ENCODE measurements at regions not wholly inside any gene's neighbourhood (a gene's known extent, or its start where the extent isn't known, plus 50 kb on each side); places are given as distances from the start of the nearest gene placed in this dataset.

- H3K4me1 ChIP-seq (ENCODE audit: low read length): no peaks in the 10 kb centered on the region
- no peaks in the 10 kb centered on the region for H4K20me1 ChIP-seq (ENCODE audit: insufficient read depth, low read length)
- no peaks in the 10 kb centered on the region for H3K9me2 ChIP-seq (replicated peaks; ENCODE audit: insufficient read depth, low read length)
- H3K79me2 ChIP-seq (ENCODE audit: low read length): no peaks in the 10 kb centered on the region
- H2AFZ ChIP-seq (ENCODE audit: low read length): no peak overlapping the region
- no peaks in the 10 kb centered on the region for H3K36me3 ChIP-seq (replicated peaks; ENCODE audit: insufficient read depth, low read length)
- no peak overlapping the region for H3K9ac ChIP-seq (ENCODE audit: low read length)
- H3K4me2 ChIP-seq (ENCODE audit: low read depth, low read length): no peak overlapping the region
- no peak overlapping the region for H3K4me3 ChIP-seq (ENCODE audit: low read length)
- no peak for DNase-seq
- TF ChIP-seq, protein P1, sequence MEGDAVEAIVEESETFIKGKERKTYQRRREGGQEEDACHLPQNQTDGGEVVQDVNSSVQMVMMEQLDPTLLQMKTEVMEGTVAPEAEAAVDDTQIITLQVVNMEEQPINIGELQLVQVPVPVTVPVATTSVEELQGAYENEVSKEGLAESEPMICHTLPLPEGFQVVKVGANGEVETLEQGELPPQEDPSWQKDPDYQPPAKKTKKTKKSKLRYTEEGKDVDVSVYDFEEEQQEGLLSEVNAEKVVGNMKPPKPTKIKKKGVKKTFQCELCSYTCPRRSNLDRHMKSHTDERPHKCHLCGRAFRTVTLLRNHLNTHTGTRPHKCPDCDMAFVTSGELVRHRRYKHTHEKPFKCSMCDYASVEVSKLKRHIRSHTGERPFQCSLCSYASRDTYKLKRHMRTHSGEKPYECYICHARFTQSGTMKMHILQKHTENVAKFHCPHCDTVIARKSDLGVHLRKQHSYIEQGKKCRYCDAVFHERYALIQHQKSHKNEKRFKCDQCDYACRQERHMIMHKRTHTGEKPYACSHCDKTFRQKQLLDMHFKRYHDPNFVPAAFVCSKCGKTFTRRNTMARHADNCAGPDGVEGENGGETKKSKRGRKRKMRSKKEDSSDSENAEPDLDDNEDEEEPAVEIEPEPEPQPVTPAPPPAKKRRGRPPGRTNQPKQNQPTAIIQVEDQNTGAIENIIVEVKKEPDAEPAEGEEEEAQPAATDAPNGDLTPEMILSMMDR (IDR thresholded peaks at IDR 0.05; ENCODE audit: low read length): no peak
- TF ChIP-seq EZH2 (optimal IDR thresholded peaks at IDR 0.05; ENCODE audit: low read depth, low read length) (no peak), EZH2phosphoT487 (IDR thresholded peaks at IDR 0.05; ENCODE audit: low read length) (no peak)
- H3F3A ChIP-seq (ENCODE audit: insufficient read depth, low read length): no peaks in the 10 kb centered on the region
- no peaks in the 10 kb centered on the region for H3K27me3 ChIP-seq (replicated peaks; ENCODE audit: insufficient read depth, low read length)
- H3K9me3 ChIP-seq (replicated peaks; ENCODE audit: insufficient read depth, low read length): no peaks in the 10 kb centered on the region
- no peak overlapping the region for H3K27ac ChIP-seq (ENCODE audit: low read length)
These were observed 118.6 kb downstream of the LRIG2 start for GRCh38 chr1:113191579-113192076.

- Histone ChIP-seq H3K9me3 (replicated peaks; ENCODE audit: insufficient read depth, low read length) (no peaks in the 10 kb centered on the region), H3K4me1 (ENCODE audit: low read length) (no peaks in the 10 kb centered on the region), H3K79me2 (ENCODE audit: low read length) (no peaks in the 10 kb centered on the region), H3F3A (ENCODE audit: insufficient read depth, low read length) (no peaks in the 10 kb centered on the region), H3K9me2 (replicated peaks; ENCODE audit: insufficient read depth, low read length) (no peaks in the 10 kb centered on the region), H3K27ac (ENCODE audit: low read length) (no peak overlapping the region), H3K36me3 (replicated peaks; ENCODE audit: insufficient read depth, low read length) (no peaks in the 10 kb centered on the region), H3K9ac (ENCODE audit: low read length) (no peak overlapping the region), H3K27me3 (replicated peaks; ENCODE audit: insufficient read depth, low read length) (no peaks in the 10 kb centered on the region), H3K4me3 (ENCODE audit: low read length) (no peak overlapping the region), H2AFZ (ENCODE audit: low read length) (no peak overlapping the region), H3K4me2 (ENCODE audit: low read depth, low read length) (no peak overlapping the region), H4K20me1 (ENCODE audit: insufficient read depth, low read length) (no peaks in the 10 kb centered on the region)
- DNase-seq: no peak
- TF ChIP-seq EZH2phosphoT487 (IDR thresholded peaks at IDR 0.05; ENCODE audit: low read length) (no peak), EZH2 (optimal IDR thresholded peaks at IDR 0.05; ENCODE audit: low read depth, low read length) (no peak)
- TF ChIP-seq, protein P1 (IDR thresholded peaks at IDR 0.05; ENCODE audit: low read length): no peak
These were observed 119.2 kb downstream of the LRIG2 start for GRCh38 chr1:113192242-113192641.

DNA sequence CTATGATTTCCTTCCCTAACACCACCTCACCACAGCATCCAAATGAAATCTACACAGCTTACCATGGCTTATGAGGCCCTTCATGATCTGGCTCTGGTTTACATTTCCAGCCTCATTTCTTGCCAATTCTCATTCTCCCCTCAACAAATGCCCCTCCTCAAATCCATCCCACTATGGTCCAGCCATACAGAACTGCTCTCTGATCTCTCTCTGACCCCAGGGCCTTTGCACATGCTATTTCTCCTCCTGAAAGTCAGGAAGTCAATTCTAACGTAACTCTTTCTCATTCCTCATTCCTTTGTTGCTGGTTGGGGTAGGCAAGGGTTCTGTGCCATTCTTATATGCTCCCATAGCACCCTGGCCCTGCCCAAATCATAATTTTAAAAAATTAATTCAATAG, 120.0 kb downstream of the LRIG2 start:
- H3K79me2 ChIP-seq (ENCODE audit: low read length): no peaks in the 10 kb centered on the region
- H3K36me3 ChIP-seq (replicated peaks; ENCODE audit: insufficient read depth, low read length): no peaks in the 10 kb centered on the region
- H3K27me3 ChIP-seq (replicated peaks; ENCODE audit: insufficient read depth, low read length): no peaks in the 10 kb centered on the region
- H3K9ac ChIP-seq (ENCODE audit: low read length): no peak overlapping the region
- TF ChIP-seq EZH2phosphoT487 (IDR thresholded peaks at IDR 0.05; ENCODE audit: low read length) (no peak), EZH2 (optimal IDR thresholded peaks at IDR 0.05; ENCODE audit: low read depth, low read length) (no peak)
- TF ChIP-seq, protein P1 (IDR thresholded peaks at IDR 0.05; ENCODE audit: low read length): no peak
- no peaks in the 10 kb centered on the region for H4K20me1 ChIP-seq (ENCODE audit: insufficient read depth, low read length)
- H3F3A ChIP-seq (ENCODE audit: insufficient read depth, low read length): no peaks in the 10 kb centered on the region
- no peaks in the 10 kb centered on the region for H3K9me3 ChIP-seq (replicated peaks; ENCODE audit: insufficient read depth, low read length)
- H2AFZ ChIP-seq (ENCODE audit: low read length): no peak overlapping the region
- DNase-seq: no peak
- H3K4me1 ChIP-seq (ENCODE audit: low read length): no peaks in the 10 kb centered on the region
- H3K4me2 ChIP-seq (ENCODE audit: low read depth, low read length): no peak overlapping the region
- no peak overlapping the region for H3K27ac ChIP-seq (ENCODE audit: low read length)
- H3K9me2 ChIP-seq (replicated peaks; ENCODE audit: insufficient read depth, low read length): no peaks in the 10 kb centered on the region
- no peak overlapping the region for H3K4me3 ChIP-seq (ENCODE audit: low read length)
